GM12878 (cell line): ENCODE measurements at regions not wholly inside any gene's neighbourhood (a gene's known extent, or its start where the extent isn't known, plus 50 kb on each side); places are given as distances from the start of the nearest gene placed in this dataset.

Experiments
- ATAC-seq: fragments of 200-7000 bp; cut with Tn5 transposase; 3 replicates; pipeline ENCODE4 v1.9.1; 2020; ENCODE audit warnings: mild to moderate bottlenecking, moderate library complexity
- BruUV-seq: library from RNA; stranded (reverse); fragments of 400-500 nt; replicated peaks from 2 replicates; lab custom pipeline; 2021; lab: Mats Ljungman, UMichigan
- CTCF ChIA-PET: fragments of 300-600 bp; sonication (Branson Sonifier 250); formaldehyde crosslinking; extraction: SDS; loops from one replicate; lab custom pipeline; 2021; ENCODE audit warnings: inconsistent platforms; lab: Yijun Ruan, JAX
- POLR2A ChIA-PET: fragments of 350-600 bp; formaldehyde crosslinking; extraction: SDS; loops from one replicate; lab custom pipeline; 2021; ENCODE audit warnings: inconsistent platforms; lab: Charles Lee
- RAD21 ChIA-PET: fragments of 300-600 bp; sonication (Branson Sonifier 250); formaldehyde crosslinking; loops from one replicate; lab custom pipeline; 2023; ENCODE audit warnings: antibody characterized with exemption; ENCODE audit not compliant: unreplicated experiment; lab: Charles Lee
- SMC1A ChIA-PET: fragments of 300-600 bp; sonication (Branson Sonifier 250); formaldehyde crosslinking; loops from one replicate; lab custom pipeline; 2023; ENCODE audit not compliant: unreplicated experiment, uncharacterized antibody; lab: Charles Lee
- DNase-seq: peaks from one replicate; pipeline ENCODE4 v3.0.0-alpha.2; 2011; ENCODE audit warnings: low read depth, low spot score
- FAIRE-seq: peaks from 3 replicates; lab custom pipeline; 2011; peaks lifted over from hg19 to GRCh38; lab: Jason Lieb, UNC
- H2AFZ ChIP-seq: 2 replicates; pipeline ENCODE4 v1.6.0; 2011; ENCODE audit warnings: low read depth, low read length, control low read depth; ENCODE audit not compliant: control insufficient read depth
- H3K27ac ChIP-seq: 2 replicates; pipeline ENCODE4 v1.5.1; 2011; ENCODE audit warnings: control low read depth; ENCODE audit not compliant: control insufficient read depth, insufficient read depth
- H3K27me3 ChIP-seq, 2 experiments: replicated peaks in 1 of 2; 2 replicates each; pipeline versions ENCODE4 v1.6.0 to v1.6.1; 2011; ENCODE audit warnings: low read length in 1 of 2; ENCODE audit not compliant: control insufficient read depth in 2 of 2, insufficient read depth in 2 of 2
- H3K36me3 ChIP-seq, 2 experiments: 2 replicates each; pipeline ENCODE4 v1.5.1; 2011; ENCODE audit warnings: low read length in 1 of 2; ENCODE audit not compliant: control insufficient read depth in 2 of 2, insufficient read depth in 2 of 2
- H3K4me1 ChIP-seq: 2 replicates; pipeline ENCODE4 v1.6.1; 2011; ENCODE audit warnings: mild to moderate bottlenecking, low read length, moderate library complexity, mixed read lengths; ENCODE audit not compliant: control insufficient read depth, insufficient read depth
- H3K4me2 ChIP-seq: 2 replicates; pipeline ENCODE4 v1.6.0; 2011; ENCODE audit warnings: control low read depth; ENCODE audit not compliant: control insufficient read depth, insufficient read depth
- H3K4me3 ChIP-seq: fragments of 200-600 bp; sonication (generic); 2 replicates; pipeline ENCODE4 v1.5.1; 2016
- H3K79me2 ChIP-seq: 2 replicates; pipeline ENCODE4 v1.6.0; 2011; ENCODE audit warnings: low read length; ENCODE audit not compliant: control insufficient read depth, insufficient read depth
- H3K9ac ChIP-seq: 2 replicates; pipeline ENCODE4 v1.8.0; 2011; ENCODE audit warnings: low read length, control low read depth, mixed read lengths; ENCODE audit not compliant: control insufficient read depth, insufficient read depth
- H3K9me3 ChIP-seq: replicated peaks from 3 replicates; pipeline ENCODE4 v1.5.1; 2011; ENCODE audit warnings: mild to moderate bottlenecking, low read length; ENCODE audit not compliant: control insufficient read depth, insufficient read depth
- H4K20me1 ChIP-seq: 2 replicates; pipeline ENCODE4 v1.6.0; 2011; ENCODE audit not compliant: control insufficient read depth, insufficient read depth
- ASH2L ChIP-seq: fragments of 300-600, 200-600 bp; sonication (generic); IDR thresholded peaks from 2 replicates; pipeline ENCODE4 v1.6.1; 2017; ENCODE audit warnings: low read depth, mild to moderate bottlenecking, borderline replicate concordance
- BCL11A ChIP-seq: IDR thresholded peaks from 2 replicates; pipeline ENCODE4 v1.6.1; 2011; ENCODE audit warnings: low read depth, low read length
- CBX5 ChIP-seq: sonication (generic); IDR thresholded peaks from 2 replicates; pipeline ENCODE4 v1.6.1; 2016; ENCODE audit warnings: low read depth, moderate library complexity, mild to moderate bottlenecking, inconsistent platforms
- ESRRA ChIP-seq: IDR thresholded peaks from 2 replicates; pipeline ENCODE4 v1.6.1; 2012; ENCODE audit warnings: mild to moderate bottlenecking, low read length, improper control_type of control experiment
- ETV6 ChIP-seq, 2 experiments: fragments of 450-650 bp in 1 of 2; IDR thresholded peaks in 1 of 2; conservative IDR thresholded peaks in 1 of 2; 2 replicates each; pipeline ENCODE4 v1.6.1; 2014; ENCODE audit warnings: antibody characterized with exemption in 1 of 2, borderline replicate concordance in 1 of 2, low read depth in 1 of 2, mild to moderate bottlenecking in 1 of 2, moderate library complexity in 1 of 2
- FOS ChIP-seq: IDR thresholded peaks from 3 replicates; pipeline ENCODE4 v1.6.1; 2011; ENCODE audit warnings: borderline replicate concordance; ENCODE audit not compliant: insufficient read length; ENCODE audit errors: extremely low read depth
- FOXM1 ChIP-seq: IDR thresholded peaks from 2 replicates; pipeline ENCODE4 v1.6.1; 2012; ENCODE audit warnings: low read depth, mild to moderate bottlenecking, inconsistent platforms, low read length, moderate library complexity
- KAT2A ChIP-seq: conservative IDR thresholded peaks from 2 replicates; pipeline ENCODE4 v1.6.1; 2011; ENCODE audit warnings: low read depth, low read length; ENCODE audit not compliant: control insufficient read depth
- MEF2B ChIP-seq: fragments of 450-650 bp; IDR thresholded peaks from 2 replicates; pipeline ENCODE4 v1.6.1; 2018; ENCODE audit warnings: mild to moderate bottlenecking, moderate library complexity; ENCODE audit not compliant: partially characterized antibody, poor library complexity, severe bottlenecking
- NFYB ChIP-seq: IDR thresholded peaks from 2 replicates; pipeline ENCODE4 v1.6.1; 2011; ENCODE audit warnings: low read depth, mild to moderate bottlenecking, low read length, improper control_type of control experiment, moderate library complexity; ENCODE audit not compliant: insufficient read depth
- POLR2AphosphoS5 ChIP-seq: IDR thresholded peaks from 2 replicates; pipeline ENCODE4 v1.6.1; 2011; ENCODE audit warnings: mild to moderate bottlenecking, low read length, inconsistent platforms
- SIN3A ChIP-seq: IDR thresholded peaks from 2 replicates; pipeline ENCODE4 v1.6.1; 2012; ENCODE audit warnings: low read depth, low read length, improper control_type of control experiment
- STAT3 ChIP-seq: IDR thresholded peaks from 2 replicates; pipeline ENCODE4 v1.6.1; 2011; ENCODE audit warnings: low read depth, low read length, improper control_type of control experiment
- ZNF207 ChIP-seq: fragments of 450-650 bp; IDR thresholded peaks from 2 replicates; pipeline ENCODE4 v1.6.1; 2014; ENCODE audit warnings: antibody characterized with exemption, mild to moderate bottlenecking, borderline replicate concordance
- ZNF24 ChIP-seq: fragments of 450-650 bp; IDR thresholded peaks from 2 replicates; pipeline ENCODE4 v1.6.1; 2017; ENCODE audit warnings: antibody characterized with exemption, mild to moderate bottlenecking
- ZNF384 ChIP-seq: IDR thresholded peaks from 2 replicates; pipeline ENCODE4 v1.6.1; 2012; ENCODE audit warnings: low read depth, mild to moderate bottlenecking, low read length, improper control_type of control experiment, borderline replicate concordance
- WGBS: methylation state at CpG from one replicate; pipeline ENCODE4 v1.1.6; 2016; ENCODE audit warnings: low lambda C conversion rate; ENCODE audit not compliant: insufficient replicate concordance, insufficient coverage; ENCODE audit errors: missing lambda C conversion rate; 5-methylcytosine and 5-hydroxymethylcytosine counted together
- in situ Hi-C: fragments of 300-500 bp; cut with MboI; formaldehyde crosslinking; loops from 9 replicates; pipeline ENCODE4 v1.14.3; 2018; ENCODE audit warnings: mixed read lengths
- intact Hi-C: fragments of 100-400 bp; cut with micrococcal nuclease; formaldehyde crosslinking; loops from one replicate; pipeline ENCODE4 v1.14.2; 2022; ENCODE audit not compliant: unreplicated experiment
- TF ChIP-seq, protein P1 (sequence below): IDR thresholded peaks from 2 replicates; pipeline ENCODE4 v1.6.1; 2012; ENCODE audit warnings: low read depth, low read length, improper control_type of control experiment
- TF ChIP-seq, protein P2 (sequence below): IDR thresholded peaks from 2 replicates; pipeline ENCODE4 v1.6.1; 2012; ENCODE audit warnings: low read length, inconsistent platforms

DNA sequence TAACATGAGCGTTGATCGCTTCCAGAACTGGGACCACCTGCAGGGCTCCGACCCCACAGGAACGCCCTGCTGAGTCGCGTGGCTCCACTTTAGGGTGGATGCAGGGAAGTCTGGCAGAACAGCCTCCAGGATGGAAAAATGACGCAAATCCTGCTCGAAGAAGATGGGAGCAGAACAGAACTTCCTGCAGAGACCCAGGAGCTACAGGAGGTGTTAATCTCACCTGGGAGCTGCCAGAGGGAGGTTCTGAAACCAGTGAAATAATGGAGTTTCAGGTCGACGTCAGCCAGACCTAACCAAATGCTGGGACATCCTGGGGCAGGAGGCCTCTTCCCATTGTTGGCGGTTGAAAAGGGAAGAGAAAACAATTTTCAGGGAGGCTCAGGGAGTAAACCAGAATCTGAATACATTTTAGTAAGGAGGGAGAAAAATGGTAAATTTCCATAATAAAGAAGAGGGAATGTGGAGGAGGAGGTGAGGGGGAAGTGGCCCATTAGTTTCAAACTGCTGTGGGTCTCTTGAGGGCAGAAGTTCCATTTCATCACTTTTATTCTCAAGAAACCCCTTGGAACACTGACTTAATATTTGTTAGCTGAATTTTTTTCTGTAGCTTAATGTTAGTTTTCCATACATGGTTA, 558.4 kb upstream of the CDH4 start:
- Histone ChIP-seq H3K27me3 (no peaks in the 10 kb centered on the region), H3K79me2 (no peaks in the 10 kb centered on the region), H3K4me3 (no peak overlapping the region), H2AFZ (no peak overlapping the region), H4K20me1 (no peaks in the 10 kb centered on the region), H3K4me1 (no peaks in the 10 kb centered on the region), H3K36me3 (no peaks in the 10 kb centered on the region), H3K4me2 (no peak overlapping the region), H3K9me3 (no peaks in the 10 kb centered on the region), H3K9ac (no peak overlapping the region), H3K27ac (no peak overlapping the region)
- intact Hi-C loops (no loop called here), in situ Hi-C loops (no loop called here)
- RAD21 ChIA-PET = no interaction called here
- no TSS peak for BruUV-seq
- no peak for DNase-seq
- TF ChIP-seq STAT3 (no peak), ZNF24 (no peak), KAT2A (no peak), FOXM1 (no peak), SIN3A (no peak), POLR2AphosphoS5 (no peak), ZNF384 (no peak)
- CTCF ChIA-PET = no interaction called here
- ATAC-seq = no peak
- 52% methylated on average over 11 of the region's 11 CpGs for WGBS
- no peak for FAIRE-seq
- SMC1A ChIA-PET = no interaction called here
- POLR2A ChIA-PET = no interaction called here

DNA sequence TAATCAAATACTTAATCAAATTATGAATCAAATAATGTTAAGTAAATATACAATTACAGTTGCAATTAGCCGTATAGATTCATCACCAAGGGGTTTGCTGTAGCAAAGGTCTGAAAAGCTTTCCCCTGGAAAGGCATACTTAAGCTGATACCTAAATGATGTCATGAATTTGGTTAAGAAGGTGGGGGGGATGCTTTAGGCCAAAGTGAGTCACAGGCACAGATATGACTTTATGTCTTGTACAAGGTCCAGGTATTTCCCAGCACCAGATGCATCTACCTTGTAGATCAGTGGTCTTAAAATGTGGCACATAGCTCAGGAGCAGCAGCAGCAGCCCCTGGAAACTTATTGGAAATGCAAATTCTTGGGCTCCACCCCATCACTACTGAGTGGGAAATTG, 557.3 kb upstream of the CDH4 start:
- H3K4me2 ChIP-seq = no peak overlapping the region
- POLR2A ChIA-PET = no interaction called here
- BruUV-seq = no TSS peak
- no peak overlapping the region for H3K9ac ChIP-seq
- H3K9me3 ChIP-seq = no peaks in the 10 kb centered on the region
- no peaks in the 10 kb centered on the region for H3K4me1 ChIP-seq
- DNase-seq (no peak), FAIRE-seq (no peak), ATAC-seq (no peak)
- SMC1A ChIA-PET = no interaction called here
- no peak overlapping the region for H2AFZ ChIP-seq
- RAD21 ChIA-PET = no interaction called here
- no peaks in the 10 kb centered on the region for H3K27me3 ChIP-seq
- H3K27ac ChIP-seq = no peak overlapping the region
- no peaks in the 10 kb centered on the region for H3K36me3 ChIP-seq
- 81% methylated on average over 1 of the region's 1 CpG for WGBS
- CTCF ChIA-PET = no interaction called here
- intact Hi-C loops = no loop called here
- H4K20me1 ChIP-seq = no peaks in the 10 kb centered on the region
- no peaks in the 10 kb centered on the region for H3K79me2 ChIP-seq
- in situ Hi-C loops = no loop called here
- H3K4me3 ChIP-seq = no peak overlapping the region
- no peak for TF ChIP-seq ASH2L
- TF ChIP-seq KAT2A = no peak
- no peak for TF ChIP-seq ETV6 (conservative IDR thresholded peaks at IDR 0.05 in 1 of 2, IDR thresholded peaks at IDR 0.05 in 1 of 2; ENCODE audit: borderline replicate concordance in 1 of 2, low read depth in 1 of 2)
- no peak for TF ChIP-seq ESRRA
- TF ChIP-seq STAT3 = no peak
- TF ChIP-seq, protein P1, sequence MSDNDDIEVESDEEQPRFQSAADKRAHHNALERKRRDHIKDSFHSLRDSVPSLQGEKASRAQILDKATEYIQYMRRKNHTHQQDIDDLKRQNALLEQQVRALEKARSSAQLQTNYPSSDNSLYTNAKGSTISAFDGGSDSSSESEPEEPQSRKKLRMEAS = no peak
- no peak for TF ChIP-seq FOS
- no peak for TF ChIP-seq NFYB
- TF ChIP-seq BCL11A = no peak
- TF ChIP-seq ZNF24 = no peak
- TF ChIP-seq CBX5 = no peak
- TF ChIP-seq ZNF207 = no peak
- no peak for TF ChIP-seq MEF2B
- TF ChIP-seq, protein P2, sequence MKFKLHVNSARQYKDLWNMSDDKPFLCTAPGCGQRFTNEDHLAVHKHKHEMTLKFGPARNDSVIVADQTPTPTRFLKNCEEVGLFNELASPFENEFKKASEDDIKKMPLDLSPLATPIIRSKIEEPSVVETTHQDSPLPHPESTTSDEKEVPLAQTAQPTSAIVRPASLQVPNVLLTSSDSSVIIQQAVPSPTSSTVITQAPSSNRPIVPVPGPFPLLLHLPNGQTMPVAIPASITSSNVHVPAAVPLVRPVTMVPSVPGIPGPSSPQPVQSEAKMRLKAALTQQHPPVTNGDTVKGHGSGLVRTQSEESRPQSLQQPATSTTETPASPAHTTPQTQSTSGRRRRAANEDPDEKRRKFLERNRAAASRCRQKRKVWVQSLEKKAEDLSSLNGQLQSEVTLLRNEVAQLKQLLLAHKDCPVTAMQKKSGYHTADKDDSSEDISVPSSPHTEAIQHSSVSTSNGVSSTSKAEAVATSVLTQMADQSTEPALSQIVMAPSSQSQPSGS = no peak
